Activated CD4-positive, alpha-beta T cell treated with anti-CD3 and anti-CD28 coated beads, Interleukin-2, amount 50 U/mL, for 16 hours (primary cell): ENCODE measurements at regions not wholly inside any gene's neighbourhood (a gene's known extent, or its start where the extent isn't known, plus 50 kb on each side); places are given as distances from the start of the nearest gene placed in this dataset.
"Not testable (repeated sequence)": the region's sequence is repeated elsewhere in the genome, so short reads cannot be mapped to it uniquely, and the experiment has no call there.

Experiments used
- DNase-seq: peaks from one replicate; pipeline ENCODE4 v3.0.0-alpha.2; 2020

DNA sequence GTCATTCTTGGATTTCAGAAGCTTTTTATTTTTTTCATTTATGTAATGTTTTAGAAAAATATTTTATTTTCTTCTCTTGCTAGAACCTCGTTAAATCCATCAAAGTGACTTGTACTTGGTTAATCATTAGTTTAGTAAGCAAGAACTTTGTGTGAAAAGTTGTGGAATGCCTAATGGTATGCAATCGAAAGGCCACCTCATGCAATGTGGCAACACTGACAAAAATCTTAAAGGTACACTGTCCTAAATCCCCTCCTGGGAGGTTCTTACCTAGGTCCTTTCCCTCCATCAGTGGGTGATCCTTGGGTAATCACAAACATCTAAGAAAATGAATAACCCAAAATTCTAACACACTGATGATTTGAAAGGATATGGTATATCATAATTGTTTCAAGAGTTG, 304.2 kb downstream of the DNAH5 start:
- no peak for DNase-seq

DNA sequence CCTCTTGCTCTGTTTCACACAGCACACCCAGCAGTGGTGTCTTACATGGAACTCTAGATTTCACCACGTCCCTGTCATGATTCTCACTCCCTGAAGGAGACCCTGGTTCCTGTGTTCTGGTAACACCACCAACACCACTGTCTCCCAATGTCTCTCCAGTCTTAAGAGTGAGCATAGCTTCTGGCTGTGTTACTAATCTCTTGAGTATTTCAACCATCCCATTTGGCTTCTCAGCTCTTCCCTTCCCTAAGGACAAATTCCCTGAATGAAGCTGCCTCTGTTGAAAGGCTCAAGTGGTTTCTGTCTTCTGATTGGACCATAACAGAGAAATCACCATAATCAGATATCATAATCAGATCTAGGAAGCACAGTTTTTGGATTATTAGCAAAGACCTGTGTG, 311.8 kb downstream of the DNAH5 start:
- DNase-seq: no peak

DNA sequence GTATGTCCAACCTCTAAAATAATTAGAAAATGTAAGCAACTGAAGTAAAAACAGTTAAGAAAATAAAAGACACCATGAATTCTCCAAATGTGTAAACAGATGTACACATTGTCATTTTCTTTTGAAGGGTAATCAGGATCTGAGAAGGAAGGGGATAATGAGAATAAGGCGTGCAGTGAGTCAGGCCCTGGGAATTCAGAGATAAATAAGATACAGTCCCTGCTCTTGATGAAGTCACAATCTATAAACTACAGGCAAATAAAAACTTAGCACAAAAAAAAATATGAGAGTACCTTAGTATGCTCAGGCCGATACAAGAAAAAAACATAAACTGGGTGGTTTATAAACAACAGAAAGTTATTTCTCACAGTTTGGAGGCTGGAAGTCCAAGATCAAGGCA, 315.3 kb downstream of the DNAH5 start:
- DNase-seq: no peak

DNA sequence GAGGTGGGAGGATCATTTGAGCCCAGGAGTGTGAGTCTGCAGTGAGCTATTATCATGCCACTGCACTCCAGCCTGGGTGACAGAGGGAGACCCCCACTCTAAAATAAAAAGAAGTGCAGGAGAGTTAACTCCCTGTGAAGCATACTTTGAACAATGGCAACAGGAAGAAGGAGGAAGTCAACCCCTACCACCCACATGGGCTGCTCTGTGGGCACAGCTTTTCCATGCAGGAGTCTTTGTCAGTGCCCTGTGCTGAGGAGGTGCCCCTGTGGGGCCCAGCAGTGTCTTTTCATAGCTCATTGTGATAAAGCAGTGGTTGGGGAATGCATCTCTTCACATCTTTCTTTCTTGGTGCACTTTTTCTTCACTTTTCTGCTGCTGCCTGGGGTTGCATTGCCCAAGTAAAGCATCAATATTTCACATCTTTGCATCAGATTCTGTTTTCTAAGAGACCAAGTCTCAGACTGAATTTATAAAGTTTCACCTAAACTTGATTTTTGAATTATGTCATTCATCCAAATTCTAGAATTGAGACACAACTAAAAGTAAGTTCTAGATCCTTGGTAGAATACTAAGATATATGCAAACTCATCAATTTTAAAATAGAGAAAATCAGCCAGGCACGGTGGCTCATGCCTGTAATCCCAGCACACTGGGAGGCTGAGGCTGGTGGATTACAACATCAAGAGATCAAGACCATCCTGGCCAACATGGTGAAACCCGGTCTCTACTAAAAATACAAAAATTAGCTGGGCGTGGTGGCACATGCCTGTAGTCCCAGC, 316.6 kb downstream of the DNAH5 start:
- no peak for DNase-seq

DNA sequence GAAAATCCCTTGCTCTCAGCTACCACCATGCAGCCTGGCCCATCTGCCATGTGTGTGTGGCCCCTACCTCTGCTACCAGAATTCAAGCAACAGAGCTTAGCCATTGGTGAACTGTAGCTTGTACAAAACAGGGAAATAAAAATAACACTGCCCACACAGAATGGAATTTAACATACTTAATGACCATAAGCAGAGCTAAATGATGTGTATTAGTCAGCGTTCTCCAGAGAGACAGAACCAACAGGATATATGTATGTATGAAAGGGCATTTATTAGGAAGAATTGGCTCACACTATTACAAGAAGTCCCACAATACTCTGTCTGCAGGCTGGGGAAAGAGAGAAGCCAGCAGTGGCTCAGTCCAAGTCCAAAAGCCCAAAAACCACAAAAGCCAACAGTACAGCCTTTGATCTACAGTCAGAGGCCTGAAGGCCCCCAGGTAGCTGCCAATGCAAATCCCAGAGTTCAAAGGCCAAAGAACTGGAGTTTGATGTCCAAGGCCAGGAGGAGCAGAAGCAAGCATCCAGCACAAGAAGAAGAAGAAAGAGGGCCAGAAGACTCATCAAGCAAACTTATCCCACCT, 318.8 kb downstream of the DNAH5 start:
- no peak for DNase-seq

DNA sequence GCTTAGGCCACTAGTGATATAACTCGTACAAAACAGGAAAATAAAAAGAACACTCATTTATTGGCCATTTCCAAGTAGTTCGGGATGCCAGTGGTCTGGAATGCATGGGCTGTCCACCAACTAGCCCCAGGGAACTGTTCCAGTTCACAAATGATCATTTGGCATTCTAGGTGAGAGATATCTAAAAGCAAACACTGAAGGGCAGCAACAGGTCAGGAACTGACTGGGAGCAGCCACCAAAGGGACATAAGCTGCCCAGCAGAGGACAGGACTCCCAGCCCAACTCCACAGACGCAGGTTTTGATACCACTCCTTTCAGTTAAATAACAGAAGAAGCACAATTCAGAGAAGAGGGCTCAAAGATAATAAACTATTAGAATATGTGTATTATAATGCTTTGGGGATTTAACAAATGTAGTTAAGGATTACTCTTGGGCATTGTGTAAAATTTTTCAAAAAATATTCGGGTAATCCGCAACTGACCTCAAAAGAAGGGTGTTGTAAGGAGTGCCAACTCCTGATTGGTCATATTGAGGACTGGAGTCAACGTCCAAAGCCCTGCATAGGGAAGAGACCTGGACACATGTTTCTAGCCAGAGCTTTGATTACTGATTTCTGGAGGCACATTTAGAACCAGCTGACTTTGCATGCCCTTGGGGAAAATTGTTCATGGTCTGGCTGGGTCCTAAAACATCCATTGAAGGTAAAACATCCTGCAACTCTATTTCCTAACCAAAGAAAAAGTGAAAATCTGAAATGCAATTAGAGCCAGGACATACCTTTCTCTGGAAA, 320.0 kb downstream of the DNAH5 start:
- no peak for DNase-seq

DNA sequence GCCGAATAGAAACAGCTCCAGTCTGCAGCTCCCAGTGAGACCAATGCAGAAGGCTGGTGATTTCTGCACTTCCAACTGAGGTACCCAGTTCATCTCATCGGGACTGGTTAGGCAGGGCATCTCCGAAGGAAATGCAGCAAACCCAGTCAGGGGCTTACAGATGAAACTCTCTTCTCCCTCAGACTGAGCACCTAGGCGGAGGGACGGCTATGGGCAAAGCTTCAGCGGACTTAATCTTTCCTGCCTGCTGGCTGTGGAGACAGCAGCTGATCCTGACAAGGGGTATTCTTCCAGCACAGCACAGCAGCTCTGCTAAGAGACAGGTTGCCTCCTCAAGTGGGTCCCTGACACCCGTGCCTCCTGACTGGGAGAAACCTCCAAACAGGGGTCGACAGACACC, 330.9 kb downstream of the DNAH5 start:
- DNase-seq: no peak

DNA sequence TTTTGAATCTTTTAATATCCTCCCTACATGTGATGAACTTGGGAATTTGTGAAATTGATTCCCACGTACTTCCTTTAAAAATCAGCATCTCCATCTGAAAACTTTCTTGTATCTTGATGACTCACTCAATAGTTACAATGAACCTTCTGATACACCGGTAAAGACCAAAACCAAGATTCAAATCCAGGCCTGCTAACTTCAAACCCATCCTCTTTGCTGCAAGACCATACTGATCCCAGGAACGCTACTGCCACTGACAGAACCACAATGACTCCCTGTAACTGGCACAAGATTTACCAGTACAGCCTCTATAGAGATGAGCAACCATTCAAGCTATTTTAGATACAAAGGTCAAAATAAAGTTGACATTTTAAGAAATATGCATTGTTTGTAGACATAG, 332.9 kb downstream of the DNAH5 start:
- DNase-seq: no peak

DNA sequence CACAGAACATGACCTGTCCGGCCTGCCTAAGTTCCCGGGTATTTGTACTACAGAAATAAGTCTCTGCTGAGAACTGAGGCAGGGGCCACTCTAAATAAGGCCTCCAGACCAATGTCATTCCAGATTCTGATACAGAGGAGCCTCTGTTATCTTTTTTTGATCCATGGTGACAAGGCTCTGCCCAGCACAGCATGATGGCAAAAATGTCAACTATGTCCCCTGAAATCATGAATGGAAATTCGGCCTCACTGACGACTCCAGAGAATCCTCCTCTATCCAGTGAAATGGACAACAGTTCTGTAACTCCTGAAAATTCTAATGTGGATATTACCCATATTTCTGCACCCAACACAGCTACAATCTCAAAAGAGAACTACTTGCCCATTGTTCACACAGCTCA, 335.0 kb downstream of the DNAH5 start:
- DNase-seq: no peak

DNA sequence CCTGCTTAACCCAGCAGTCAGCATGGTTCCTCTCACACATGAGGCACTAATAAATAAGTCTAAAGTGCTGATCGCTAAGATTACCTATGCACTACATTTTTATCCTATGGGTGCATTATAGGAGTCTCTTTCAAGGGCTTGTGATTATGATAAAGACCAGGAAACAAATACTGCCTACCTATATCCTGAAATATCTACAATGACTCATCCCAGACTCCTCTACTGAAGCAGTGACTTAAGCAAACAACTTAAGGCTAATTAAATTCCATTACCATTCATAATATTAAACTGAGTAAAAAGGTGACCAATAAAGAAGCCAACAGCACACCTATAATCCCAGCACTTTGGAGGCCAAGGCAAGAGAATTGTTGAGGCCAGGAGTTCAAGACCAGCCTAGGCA, 338.4 kb downstream of the DNAH5 start:
- DNase-seq: no peak

DNA sequence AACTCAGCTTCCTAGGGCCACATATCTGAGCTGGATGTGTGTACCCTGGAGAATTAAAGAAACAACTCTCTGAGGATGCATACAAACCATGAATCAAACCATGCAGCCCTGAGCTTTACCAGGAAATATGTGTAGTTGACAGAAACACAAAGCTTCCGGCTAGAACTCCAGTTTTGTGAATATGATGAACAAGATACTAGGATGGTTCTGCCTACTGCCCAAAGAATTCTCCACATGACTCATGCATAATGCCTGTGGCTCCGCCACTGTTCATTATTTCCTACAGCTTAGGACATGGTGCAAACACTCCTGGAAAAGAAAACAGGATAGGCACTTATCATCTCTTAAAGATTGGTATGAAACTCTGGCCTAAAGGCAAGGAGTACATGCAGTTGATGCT, 343.4 kb downstream of the DNAH5 start:
- DNase-seq: no peak

DNA sequence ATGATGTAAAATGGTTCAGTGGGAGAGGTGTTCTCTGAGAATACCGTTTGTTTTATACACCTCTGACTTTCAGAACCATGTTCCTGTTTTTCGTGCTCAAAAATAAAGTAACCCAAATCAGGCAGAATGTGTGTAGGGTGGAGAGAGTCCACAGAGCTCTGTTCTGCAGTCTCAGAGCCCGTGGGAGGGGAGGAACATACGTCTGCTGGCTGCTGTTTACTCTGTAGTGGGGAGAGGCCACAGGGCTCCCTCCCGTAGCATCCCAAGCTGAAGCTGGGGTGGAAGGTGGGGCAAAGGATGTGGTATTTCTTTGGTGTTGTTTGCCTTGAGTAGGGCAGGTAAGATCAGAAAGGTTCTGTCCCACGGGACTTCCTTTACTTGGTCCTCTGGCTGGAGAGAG, 348.5 kb downstream of the DNAH5 start:
- DNase-seq: no peak

DNA sequence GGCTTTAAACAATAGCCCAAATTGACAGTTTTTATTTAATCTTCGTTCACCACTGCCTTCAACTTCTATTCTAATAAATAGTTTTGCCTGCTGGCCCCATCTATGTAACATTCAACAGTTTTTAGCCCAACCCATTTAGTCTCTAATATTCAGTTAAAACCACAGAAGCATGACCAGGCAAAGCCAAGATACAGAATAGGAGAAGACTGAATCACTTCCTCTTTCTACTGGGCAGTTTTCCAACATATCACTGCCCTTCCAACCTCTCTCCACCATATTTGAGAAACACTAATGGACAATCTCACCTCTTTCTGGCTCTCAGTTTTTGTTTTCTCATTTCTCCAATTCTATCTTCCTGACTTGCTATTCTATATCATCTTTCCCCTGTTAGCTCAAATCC, 352.9 kb downstream of the DNAH5 start:
- DNase-seq: no peak

DNA sequence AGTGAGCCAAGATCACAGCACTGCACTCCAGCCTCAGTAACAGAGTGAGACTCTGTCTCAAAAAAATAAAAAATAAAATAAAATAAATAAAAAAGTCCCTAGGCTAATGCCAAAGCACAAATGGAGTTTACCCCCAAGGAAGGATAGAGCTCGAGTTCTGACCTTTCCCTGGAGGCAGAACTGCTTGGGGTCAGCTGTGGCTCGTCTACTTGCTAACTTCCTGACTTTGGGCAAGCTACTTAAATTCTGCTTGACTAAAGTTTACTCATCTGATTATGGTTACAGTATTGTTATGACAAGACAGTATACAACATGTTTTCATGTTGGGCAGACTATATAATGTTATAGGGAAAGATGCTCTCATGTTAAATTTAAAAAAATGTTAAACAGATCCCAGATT, 359.2 kb downstream of the DNAH5 start:
- DNase-seq: no peak

DNA sequence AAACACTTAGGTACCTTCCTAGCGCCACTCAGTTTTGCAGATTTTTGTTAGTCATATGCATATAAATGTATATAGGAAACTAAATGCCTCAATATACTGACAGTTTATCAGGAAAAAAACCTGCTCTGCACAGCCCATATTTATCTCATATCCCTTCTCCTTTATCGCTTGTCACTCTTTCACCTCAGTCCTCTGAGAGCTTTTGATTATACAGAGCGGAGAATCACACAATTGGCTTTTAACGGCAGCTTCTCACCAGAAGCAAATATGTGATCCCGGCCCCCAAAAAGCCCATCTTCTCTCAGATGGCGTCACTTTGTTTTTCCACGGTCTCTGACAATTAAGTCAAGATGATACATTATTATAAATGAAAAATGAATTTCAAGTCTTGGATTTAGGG, 362.6 kb downstream of the DNAH5 start:
- DNase-seq: no peak

DNA sequence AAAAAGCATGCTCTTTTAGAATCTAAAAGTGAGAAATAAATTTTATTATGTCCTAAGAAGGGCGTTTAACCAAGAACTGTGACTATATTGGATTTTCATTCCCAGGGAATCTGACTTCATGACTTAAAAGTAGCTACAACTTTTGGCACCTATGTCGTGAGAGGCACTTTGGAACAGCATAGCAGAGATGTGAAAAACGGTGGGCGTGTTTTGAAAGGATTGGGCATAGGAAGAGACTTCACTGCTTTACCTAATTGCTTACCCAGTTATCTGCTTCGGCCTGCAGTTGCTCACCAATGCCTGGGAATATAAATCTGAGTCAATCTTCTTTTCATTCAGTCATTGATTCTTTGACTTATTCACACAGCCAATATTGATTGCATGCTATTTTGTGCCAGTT, 363.4 kb downstream of the DNAH5 start:
- no peak for DNase-seq

DNA sequence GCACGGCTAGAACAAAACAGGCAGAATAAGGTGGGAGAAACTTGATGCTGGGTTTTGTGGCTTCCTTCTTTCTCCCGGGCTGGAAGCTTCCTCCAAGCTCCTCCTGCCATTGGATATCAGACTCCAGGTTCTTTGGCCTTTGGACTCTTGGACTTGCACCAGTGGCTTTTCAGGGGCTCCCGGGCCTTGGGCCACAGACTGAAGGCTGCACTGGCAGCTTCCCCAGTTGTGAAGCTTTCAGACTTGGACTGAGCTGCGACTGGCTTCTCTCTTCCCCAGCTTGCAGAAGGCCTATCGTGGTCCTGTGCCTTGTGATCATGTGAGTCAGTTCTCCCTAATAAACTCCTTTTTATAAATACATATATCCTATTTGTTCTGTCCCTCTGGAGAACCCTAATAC, 364.4 kb downstream of the DNAH5 start:
- DNase-seq: no peak

DNA sequence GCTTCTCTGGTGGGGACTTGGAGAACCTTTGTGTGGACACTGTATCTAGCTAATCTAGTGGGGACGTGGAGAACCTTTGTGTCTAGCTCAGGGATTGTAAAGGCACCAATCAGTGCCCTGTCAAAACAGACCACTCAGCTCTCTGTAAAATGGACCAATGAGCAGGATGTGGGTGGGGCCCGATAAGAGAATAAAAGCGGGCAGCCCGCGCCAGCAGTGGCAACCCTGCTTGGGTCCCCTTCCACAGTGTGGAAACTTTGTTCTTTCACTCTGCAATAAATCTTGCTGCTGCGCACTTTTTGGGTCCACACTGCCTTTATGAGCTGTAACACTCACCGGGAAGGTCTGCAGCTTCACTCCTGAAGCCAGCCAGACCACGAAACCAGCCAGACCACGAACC, 365.4 kb downstream of the DNAH5 start:
- DNase-seq: not testable (repeated sequence)

DNA sequence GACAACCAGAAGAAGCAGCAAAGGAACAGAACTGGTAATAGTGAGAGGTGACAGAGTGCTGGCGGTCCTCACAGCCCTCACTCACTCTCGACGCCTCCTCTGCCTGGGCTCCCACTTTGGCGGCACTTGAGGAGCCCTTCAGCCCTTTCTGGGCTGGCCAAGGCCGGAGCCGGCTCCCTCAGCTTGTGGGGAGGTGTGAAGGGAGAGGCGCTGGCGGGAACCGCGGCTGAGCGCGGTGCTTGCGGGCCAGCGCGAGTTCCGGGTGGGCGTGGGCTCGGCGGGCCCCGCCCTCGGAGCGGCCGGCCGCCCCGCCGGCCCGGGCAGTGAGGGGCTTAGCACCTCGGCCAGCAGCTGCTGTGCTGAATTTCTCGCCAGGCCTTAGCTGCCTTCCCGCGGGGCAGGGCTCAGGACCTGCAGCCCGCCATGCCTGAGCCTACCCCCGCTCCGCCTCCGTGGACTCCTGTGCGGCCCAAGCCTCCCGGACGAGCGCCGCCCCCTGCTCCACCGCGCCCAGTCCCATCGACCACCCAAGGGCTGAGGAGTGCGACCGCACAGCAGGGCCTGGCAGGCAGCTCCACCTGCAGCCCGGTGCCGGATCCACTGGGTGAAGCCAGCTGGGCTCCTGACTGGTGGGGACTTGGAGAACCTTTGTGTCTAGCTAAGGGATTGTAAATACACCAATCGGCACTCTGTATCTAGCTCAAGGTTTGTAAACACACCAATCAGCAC, 366.0 kb downstream of the DNAH5 start:
- DNase-seq: not testable (repeated sequence)

DNA sequence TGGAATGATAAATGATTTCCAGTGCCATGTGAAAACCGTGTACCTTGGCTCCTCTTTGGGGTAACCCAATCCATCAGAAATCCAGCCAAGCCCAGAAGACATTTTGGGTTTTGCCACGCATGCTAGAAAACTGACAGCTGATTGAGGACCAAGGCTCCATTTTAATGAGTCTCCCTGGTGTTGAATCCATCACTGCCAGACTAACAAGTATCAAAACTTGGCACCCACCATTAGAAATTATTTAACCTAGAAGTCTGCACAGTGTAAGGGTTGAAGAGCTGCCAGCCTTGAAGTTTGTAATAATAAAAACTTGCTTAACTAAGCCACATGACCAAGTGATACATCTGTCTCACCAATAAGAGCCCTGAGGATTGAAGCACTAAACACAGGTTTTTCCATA, 369.9 kb downstream of the DNAH5 start:
- no peak for DNase-seq

DNA sequence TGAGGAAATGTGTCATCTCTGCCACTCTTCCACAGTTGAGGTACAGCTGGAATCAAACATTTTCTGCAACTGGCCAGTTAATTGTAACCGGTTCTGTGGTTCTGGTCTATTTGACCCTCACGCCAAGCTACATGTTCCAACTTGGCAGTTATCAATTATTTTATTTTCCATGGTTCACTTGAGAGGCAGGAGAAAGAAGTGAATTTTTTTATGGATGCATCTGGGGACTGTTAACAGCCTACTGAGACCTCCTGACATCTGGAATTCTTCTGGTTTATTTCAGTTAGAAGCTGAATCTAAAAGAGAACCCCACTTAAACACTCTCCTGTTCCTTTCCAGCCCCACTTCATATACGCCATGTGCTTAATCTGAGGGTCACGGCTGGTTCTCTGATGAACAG, 372.3 kb downstream of the DNAH5 start:
- DNase-seq: no peak

DNA sequence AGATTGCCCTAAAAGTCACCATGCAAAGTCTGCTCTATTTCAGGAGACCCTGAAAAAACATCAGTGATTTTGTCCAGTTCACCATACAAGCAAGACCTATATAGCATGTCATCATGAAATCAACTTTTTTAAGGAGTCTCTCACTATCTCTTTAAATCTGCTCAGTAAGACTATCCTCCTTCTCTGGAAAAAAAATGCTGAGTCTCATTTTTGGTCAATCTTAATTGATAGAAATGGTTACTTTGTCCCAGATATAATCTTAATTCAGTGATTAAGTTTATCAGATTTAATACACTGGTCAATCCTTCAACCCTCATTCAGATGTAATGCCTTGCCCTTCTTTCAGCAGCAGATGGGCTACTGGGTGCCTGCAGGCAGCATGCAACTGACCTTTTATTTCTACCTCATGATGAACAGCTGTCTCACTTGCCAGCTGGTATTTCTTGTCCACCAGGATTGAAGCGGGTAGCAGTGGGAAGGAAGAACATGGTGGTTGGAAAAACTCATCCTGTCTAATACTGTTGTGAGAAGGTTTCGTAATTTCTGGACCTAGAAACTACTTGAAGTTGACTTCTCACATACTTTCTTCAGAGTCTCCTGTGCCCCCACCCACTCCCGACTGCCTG, 375.3 kb downstream of the DNAH5 start:
- no peak for DNase-seq

DNA sequence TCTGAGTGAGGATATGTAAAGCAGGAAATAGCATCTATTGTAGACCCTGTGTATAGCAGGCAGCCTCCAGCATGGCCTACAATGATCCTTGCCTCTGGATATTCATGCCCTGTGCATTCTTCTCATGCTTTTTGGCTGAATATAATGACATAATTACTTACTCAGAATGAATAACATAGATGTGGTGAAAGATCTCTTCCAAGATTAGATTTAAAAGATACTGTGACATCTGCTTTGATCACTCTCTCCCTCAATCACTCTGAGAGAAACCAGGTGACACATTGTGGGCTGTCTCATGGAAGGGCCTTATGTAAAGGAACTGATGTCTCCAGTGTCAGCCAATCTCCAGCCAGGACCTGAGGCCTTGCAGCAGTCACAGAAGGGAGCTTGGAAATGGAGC, 376.7 kb downstream of the DNAH5 start:
- no peak for DNase-seq
